HUES6 (cell line): ENCODE measurements at regions not wholly inside any gene's neighbourhood (a gene's known extent, or its start where the extent isn't known, plus 50 kb on each side); places are given as distances from the start of the nearest gene placed in this dataset.
"Not testable (repeated sequence)": the region's sequence is repeated elsewhere in the genome, so short reads cannot be mapped to it uniquely, and the experiment has no call there.

Experiments
- H3K27ac ChIP-seq: 2 replicates; pipeline ENCODE4 v1.7.0; 2013; ENCODE audit warnings: low read depth, mild to moderate bottlenecking, low read length, inconsistent platforms
- H3K27me3 ChIP-seq: 2 replicates; pipeline ENCODE4 v1.6.1; 2013; ENCODE audit warnings: low read length; ENCODE audit not compliant: control insufficient read depth, insufficient read depth
- H3K36me3 ChIP-seq: 2 replicates; pipeline ENCODE4 v1.6.1; 2013; ENCODE audit warnings: low read length; ENCODE audit not compliant: control insufficient read depth, insufficient read depth
- H3K4me1 ChIP-seq: 2 replicates; pipeline ENCODE4 v1.6.1; 2013; ENCODE audit warnings: low read length; ENCODE audit not compliant: control insufficient read depth, insufficient read depth
- H3K4me3 ChIP-seq: 2 replicates; pipeline ENCODE4 v1.5.1; 2013; ENCODE audit warnings: low read depth, low read length
- H3K9ac ChIP-seq: one replicate; pipeline ENCODE4 v1.6.1; 2013; ENCODE audit warnings: mild to moderate bottlenecking, low read length
- H3K9me3 ChIP-seq: 2 replicates; pipeline ENCODE4 v1.6.1; 2013; ENCODE audit warnings: low read depth, low read length; ENCODE audit not compliant: control insufficient read depth, insufficient read depth

DNA sequence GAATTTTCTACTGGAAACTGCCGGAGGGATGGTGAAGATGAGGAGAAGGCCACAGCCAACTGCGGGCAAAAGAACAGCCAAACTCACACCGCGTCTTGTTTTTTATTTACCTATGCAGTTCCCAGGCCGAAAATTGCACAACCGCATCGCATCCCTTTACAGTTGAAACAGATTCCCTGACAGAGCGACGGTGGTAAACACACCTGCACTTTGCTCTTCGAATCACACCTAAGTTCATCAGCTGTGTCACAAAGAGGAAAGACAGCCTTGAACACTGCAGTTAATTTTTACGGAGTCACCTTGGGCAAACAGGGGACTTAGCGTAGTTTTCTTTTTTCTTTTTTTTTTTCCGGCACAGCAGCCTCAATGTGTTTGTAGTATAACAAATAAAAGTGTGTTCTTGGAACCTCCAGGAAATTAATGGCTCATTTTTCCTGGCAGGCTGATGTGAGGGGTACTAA lies 272.0 kb upstream of the DIO3 start:
- no peaks in the 10 kb centered on the region for H3K9me3 ChIP-seq
- no peak overlapping the region for H3K9ac ChIP-seq
- H3K27ac ChIP-seq, result no peak overlapping the region
- H3K4me3 ChIP-seq, result no peak overlapping the region
- no peaks in the 10 kb centered on the region for H3K27me3 ChIP-seq
- no peaks in the 10 kb centered on the region for H3K36me3 ChIP-seq
- peaks cover 34% of the 10 kb centered on the region for H3K4me1 ChIP-seq

DNA sequence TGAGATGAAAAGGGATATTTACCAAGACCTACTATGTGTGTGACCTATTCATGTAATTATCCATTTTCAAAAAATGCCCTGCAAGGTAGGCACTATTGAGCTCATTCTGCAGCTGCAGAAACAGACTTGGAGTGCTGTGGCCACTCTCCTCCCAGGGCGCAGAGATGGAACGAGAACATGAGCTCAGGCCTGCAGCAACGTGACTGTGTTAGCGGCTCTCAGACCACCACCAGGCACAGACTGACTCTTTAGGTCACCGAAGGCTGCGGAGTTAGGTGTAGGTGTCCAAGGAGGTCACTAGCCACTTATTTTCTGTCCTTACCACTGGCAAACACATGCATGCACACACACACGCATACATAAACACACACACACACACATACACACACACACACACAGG lies 271.4 kb upstream of the DIO3 start:
- Histone ChIP-seq H3K4me3 (no peak overlapping the region), H3K9ac (no peak overlapping the region), H3K4me1 (peaks cover 34% of the 10 kb centered on the region), H3K36me3 (no peaks in the 10 kb centered on the region), H3K27ac (no peak overlapping the region), H3K9me3 (peaks cover 5% of the 10 kb centered on the region), H3K27me3 (no peaks in the 10 kb centered on the region)

DNA sequence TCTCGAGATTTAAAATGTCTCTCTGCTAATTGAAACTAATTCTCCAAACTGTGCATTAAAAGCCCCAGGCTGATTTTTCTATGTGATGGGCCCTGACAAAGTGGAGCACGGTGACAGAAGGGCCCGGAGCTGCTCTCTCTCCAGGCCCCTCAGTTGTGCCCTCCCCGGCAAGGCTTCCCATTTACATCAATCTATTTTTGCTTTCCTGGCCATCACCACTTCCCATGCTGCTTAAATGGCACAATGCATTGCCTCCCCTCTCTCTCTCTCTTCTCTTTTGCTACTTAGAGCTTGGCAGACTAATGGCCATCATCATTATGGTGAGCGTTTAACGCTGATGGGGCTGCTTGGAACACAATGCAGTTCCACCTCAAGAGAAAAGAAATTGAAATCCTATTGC lies 270.7 kb upstream of the DIO3 start:
- H3K27me3 ChIP-seq, result no peaks in the 10 kb centered on the region
- H3K9me3 ChIP-seq, result peaks cover 12% of the 10 kb centered on the region
- no peaks in the 10 kb centered on the region for H3K36me3 ChIP-seq
- no peak overlapping the region for H3K4me3 ChIP-seq
- no peak overlapping the region for H3K27ac ChIP-seq
- no peak overlapping the region for H3K9ac ChIP-seq
- peaks cover 34% of the 10 kb centered on the region for H3K4me1 ChIP-seq

DNA sequence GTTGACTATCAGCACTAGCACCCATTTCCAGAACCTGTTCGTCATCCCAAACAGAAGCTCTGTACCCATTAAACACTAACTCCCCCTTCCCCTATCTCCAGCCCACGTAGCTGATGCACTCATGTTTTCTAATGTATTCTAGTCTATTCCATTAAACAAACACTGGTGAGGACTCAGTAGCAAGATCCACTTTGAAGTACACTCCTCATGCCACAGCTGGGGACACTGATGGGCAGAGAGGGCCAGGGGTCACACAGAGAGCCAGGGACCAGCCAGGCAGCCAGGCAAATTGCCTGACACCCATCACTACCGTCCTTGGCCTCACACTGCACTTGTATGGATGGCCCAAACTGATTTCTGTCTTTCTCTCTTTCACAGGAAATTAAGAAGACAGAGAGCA lies 269.9 kb upstream of the DIO3 start:
- H3K9me3 ChIP-seq, result peaks cover 20% of the 10 kb centered on the region
- H3K4me3 ChIP-seq, result no peak overlapping the region
- H3K36me3 ChIP-seq, result no peaks in the 10 kb centered on the region
- no peak overlapping the region for H3K27ac ChIP-seq
- peaks cover 34% of the 10 kb centered on the region for H3K4me1 ChIP-seq
- H3K27me3 ChIP-seq, result no peaks in the 10 kb centered on the region
- no peak overlapping the region for H3K9ac ChIP-seq

DNA sequence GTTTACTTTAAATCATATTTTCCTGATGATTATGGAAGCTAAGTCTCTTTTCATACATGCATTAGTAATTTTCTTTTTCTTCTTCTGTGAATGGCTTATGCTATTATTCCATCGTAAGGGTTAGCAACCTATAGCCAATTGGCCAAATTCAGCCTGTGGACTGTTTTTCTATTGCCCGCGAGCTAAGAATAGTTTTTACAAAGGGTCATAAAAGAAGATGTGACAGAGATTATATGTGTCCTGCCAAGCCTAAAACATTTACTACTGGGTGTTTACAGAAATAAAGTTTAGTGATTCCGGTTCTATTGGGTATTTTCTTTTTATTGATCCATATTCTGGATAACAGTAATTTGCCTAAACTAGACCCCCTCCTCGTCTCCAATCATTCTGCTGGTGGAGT lies 268.8 kb upstream of the DIO3 start:
- no peak overlapping the region for H3K27ac ChIP-seq

DNA sequence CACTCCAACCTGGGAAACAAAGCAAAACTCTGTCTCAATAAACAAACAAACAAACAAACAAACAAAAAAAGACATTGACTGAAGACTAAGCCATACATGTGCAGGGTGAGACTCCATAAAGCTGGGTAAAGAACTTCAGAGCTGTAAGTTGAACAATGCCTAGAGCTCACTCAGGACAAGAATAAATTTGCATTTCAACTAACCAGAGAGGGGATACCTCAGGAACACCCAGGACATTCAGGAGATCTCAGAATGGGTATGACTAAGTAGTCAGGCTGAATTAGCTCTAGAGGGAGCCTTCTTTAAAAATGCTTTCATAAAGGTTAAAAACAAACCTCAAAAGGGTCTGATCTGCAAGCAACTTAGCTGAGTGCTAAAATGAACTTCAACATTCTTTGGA lies 267.7 kb upstream of the DIO3 start:
- Histone ChIP-seq H3K4me1 (peaks cover 29% of the 10 kb centered on the region), H3K36me3 (no peaks in the 10 kb centered on the region; the same call in 1 of the 2 replicates), H3K4me3 (no peak overlapping the region), H3K9me3 (peaks cover 40% of the 10 kb centered on the region), H3K9ac (no peak overlapping the region), H3K27me3 (no peaks in the 10 kb centered on the region), H3K27ac (peak overlapping the region; percentile 49; the same call in 1 of the 2 replicates)

More for the DNA sequence above, 268.8 kb upstream of the DIO3 start:
- H3K9me3 ChIP-seq, result peaks cover 30% of the 10 kb centered on the region
- peaks cover 34% of the 10 kb centered on the region for H3K4me1 ChIP-seq
- no peaks in the 10 kb centered on the region for H3K36me3 ChIP-seq
- no peaks in the 10 kb centered on the region for H3K27me3 ChIP-seq
- no peak overlapping the region for H3K9ac ChIP-seq
- H3K4me3 ChIP-seq, result no peak overlapping the region

DNA sequence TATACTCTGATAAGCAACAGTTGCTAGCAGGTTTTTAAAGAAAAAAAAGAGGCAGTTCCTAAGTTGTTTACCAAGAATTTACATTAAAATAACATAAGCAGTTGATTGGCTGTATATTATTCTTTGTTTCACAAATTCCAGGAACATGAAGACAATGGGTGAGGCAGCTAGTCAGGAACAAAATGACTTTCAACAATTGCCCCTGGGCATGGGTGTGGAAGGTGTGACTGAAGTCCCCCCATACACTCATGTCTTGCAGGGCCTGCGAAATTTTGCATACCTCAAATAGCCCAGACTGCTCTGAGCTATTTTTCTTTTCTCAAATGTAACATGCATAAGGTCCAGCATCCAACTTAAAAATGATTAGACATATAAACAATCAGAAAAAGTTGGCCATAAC lies 267.2 kb upstream of the DIO3 start:
- H3K4me1 ChIP-seq, result peaks cover 24% of the 10 kb centered on the region
- no peaks in the 10 kb centered on the region for H3K27me3 ChIP-seq
- H3K9ac ChIP-seq, result no peak overlapping the region
- peak overlapping the region; percentile 49; the same call in 1 of the 2 replicates for H3K27ac ChIP-seq
- no peak overlapping the region for H3K4me3 ChIP-seq
- H3K36me3 ChIP-seq, result no peaks in the 10 kb centered on the region; the same call in 1 of the 2 replicates
- H3K9me3 ChIP-seq, result peaks cover 40% of the 10 kb centered on the region

DNA sequence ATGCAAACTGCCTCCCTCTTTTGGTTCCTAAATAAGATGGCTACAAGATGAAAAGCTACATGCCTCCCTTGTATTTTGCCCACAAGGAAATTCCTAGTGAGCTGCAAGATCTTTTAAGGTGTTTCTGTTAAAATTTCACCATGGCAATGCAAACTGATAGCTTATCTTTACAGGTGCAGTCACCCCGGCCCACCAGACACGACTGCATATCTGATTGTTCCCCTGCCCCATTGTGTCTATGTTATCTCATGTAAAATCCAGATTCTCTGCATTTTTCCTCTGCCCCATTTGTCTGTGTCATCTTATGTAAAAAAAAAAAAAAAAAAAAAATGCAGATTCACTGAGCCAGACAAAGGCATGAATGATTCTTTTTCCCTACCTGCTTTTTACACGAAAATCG lies 261.5 kb upstream of the DIO3 start:
- not testable (repeated sequence) for H3K9ac ChIP-seq, H3K36me3 ChIP-seq, H3K27ac ChIP-seq, H3K27me3 ChIP-seq, H3K4me3 ChIP-seq
- Histone ChIP-seq H3K9me3 (peaks cover 36% of the 10 kb centered on the region), H3K4me1 (peaks cover 16% of the 10 kb centered on the region)

DNA sequence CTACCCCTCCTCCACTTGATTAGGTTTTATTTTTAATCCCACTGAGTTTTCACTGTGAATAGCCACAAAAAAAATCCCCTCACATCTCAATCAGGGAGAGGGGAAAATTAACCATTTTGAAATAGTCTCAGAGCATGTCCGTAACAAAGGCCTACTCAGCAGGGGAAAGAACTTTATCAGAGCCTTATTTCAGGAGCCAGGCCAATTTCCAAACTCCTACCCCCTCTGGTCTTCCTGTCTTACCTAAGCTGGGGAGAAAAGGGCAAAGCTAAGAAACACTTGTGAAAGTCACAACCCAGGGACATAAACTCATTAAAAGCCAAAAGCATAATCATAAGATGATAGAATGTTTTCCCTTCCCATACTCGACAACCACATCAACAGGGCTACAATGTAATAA lies 260.3 kb upstream of the DIO3 start:
- Histone ChIP-seq H3K9ac (no peak overlapping the region), H3K4me3 (no peak overlapping the region; the same call in 1 of the 2 replicates), H3K36me3 (no peaks in the 10 kb centered on the region; the same call in 1 of the 2 replicates), H3K27me3 (no peaks in the 10 kb centered on the region), H3K9me3 (peaks cover 24% of the 10 kb centered on the region), H3K27ac (0 out of 2 replicates have a peak overlapping the region, but pooled peaks have one; percentile 6), H3K4me1 (peaks cover 16% of the 10 kb centered on the region)

DNA sequence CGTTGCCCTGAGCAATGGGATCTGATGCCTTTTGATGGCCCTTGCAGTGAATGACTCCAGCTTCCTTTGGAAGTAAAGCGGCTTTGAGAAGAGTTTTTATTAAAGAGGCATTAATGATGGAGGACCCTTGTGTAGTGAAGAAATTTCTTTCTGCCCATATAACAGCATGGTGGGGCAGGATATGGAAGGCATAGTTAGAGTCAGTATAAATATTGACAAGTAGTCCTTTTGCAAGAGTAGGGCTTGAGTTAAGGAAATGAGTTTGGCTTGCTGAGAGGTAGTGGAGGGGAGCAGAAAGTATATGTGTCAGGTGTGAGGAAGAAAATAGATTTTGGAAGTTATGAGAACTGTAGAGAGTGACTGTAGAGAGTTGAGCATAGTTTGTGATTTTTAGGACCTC lies 254.1 kb upstream of the DIO3 start:
- H3K27me3 ChIP-seq, H3K4me1 ChIP-seq, H3K9ac ChIP-seq, H3K4me3 ChIP-seq, H3K27ac ChIP-seq, H3K36me3 ChIP-seq: not testable (repeated sequence)
- H3K9me3 ChIP-seq, result peaks cover 19% of the 10 kb centered on the region; the same call in 1 of the 2 replicates

DNA sequence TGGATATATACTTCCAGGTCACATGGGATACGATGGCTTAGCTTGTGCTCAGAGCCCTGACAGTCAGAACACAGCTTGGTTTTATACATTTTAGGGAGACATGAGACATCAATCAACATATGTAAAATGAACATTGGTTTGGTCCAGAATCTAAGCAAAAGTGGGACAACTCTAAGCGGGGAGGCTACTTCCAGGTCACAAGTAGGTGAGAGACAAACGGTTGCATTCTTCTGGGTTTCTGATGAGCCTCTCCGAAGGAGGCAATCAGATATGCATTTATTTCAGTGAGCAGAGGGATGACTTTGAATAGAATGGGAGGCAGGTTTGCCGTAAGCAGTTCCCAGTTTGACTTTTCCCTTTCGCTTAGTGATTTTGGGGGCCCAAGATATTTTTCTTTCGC lies 250.1 kb upstream of the DIO3 start:
- H3K27me3 ChIP-seq, H3K36me3 ChIP-seq, H3K9ac ChIP-seq, H3K27ac ChIP-seq, H3K4me3 ChIP-seq, H3K4me1 ChIP-seq: not testable (repeated sequence)
- peaks cover 33% of the 10 kb centered on the region for H3K9me3 ChIP-seq

DNA sequence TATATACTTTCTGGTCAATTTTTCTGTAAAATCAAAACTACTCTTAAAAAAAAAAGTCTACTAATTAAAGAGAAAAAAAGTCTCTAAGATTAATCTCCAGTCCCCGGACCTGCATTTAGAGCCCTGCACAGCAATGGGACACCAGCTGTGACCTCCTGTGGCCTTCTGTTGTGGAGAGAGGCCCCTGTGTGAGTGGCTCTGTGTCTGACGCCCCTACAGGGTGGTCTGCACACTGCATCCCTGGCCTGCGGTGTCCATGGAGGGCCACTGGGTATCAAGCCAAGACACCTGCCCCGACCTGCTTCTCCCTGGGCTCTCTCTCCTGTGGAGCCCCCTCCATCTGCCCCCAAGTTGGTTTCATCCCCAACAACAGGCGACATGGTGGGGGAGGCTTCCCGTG lies 248.0 kb upstream of the DIO3 start:
- H3K9ac ChIP-seq, result no peak overlapping the region
- H3K27me3 ChIP-seq, result no peaks in the 10 kb centered on the region
- H3K9me3 ChIP-seq, result peaks cover 39% of the 10 kb centered on the region
- H3K4me1 ChIP-seq, result no peaks in the 10 kb centered on the region
- H3K4me3 ChIP-seq, result no peak overlapping the region
- H3K27ac ChIP-seq, result no peak overlapping the region
- no peaks in the 10 kb centered on the region for H3K36me3 ChIP-seq
